ENCODE measurements at regions not wholly inside any gene's neighbourhood (a gene's known extent, or its start where the extent isn't known, plus 50 kb on each side); places are given as distances from the start of the nearest gene placed in this dataset.

- no peak for DNase-seq (ENCODE audit: low read depth)
- TF ChIP-seq CTCF (IDR thresholded peaks at IDR 0.05; ENCODE audit: low read depth, low read length): no peak
- TF ChIP-seq MYC (IDR thresholded peaks at IDR 0.05; ENCODE audit: low read depth, low read length): no peak
- no peak for TF ChIP-seq POLR2A (IDR thresholded peaks at IDR 0.05; ENCODE audit: extremely low read depth, insufficient read length)
- TF ChIP-seq MAX (IDR thresholded peaks at IDR 0.05; ENCODE audit: low read depth, low read length): no peak
- no peak overlapping the region for H3K4me3 ChIP-seq (ENCODE audit: low read depth, low read length)
Measured at GRCh38 chr13:34364633-34365032, 546.7 kb downstream of the RFC3 start.

DNA sequence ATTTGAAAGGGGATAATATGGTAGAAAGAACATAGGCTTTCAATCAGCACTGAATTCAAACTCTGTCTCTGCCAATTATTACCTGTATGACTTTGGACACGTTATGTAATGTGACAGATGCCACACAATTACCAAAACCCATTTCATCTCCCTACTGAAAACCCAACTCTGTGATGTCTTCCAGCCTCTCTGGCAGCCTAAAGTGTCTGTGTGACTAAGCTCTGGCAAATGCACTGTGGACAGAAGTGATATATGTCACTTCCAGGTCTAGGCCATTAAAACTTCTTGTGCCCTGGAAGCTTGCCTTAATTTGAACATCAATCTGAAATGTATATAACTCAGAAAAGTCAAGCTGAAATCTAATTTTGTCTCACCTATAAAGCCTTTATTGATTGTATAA lies 552.0 kb downstream of the RFC3 start:
- TF ChIP-seq POLR2A (IDR thresholded peaks at IDR 0.05; ENCODE audit: extremely low read depth, insufficient read length) (no peak), MYC (IDR thresholded peaks at IDR 0.05; ENCODE audit: low read depth, low read length) (no peak), CTCF (IDR thresholded peaks at IDR 0.05; ENCODE audit: low read depth, low read length) (no peak), MAX (IDR thresholded peaks at IDR 0.05; ENCODE audit: low read depth, low read length) (no peak)
- H3K4me3 ChIP-seq (ENCODE audit: low read depth, low read length): no peak overlapping the region
- DNase-seq (ENCODE audit: low read depth): no peak

DNA sequence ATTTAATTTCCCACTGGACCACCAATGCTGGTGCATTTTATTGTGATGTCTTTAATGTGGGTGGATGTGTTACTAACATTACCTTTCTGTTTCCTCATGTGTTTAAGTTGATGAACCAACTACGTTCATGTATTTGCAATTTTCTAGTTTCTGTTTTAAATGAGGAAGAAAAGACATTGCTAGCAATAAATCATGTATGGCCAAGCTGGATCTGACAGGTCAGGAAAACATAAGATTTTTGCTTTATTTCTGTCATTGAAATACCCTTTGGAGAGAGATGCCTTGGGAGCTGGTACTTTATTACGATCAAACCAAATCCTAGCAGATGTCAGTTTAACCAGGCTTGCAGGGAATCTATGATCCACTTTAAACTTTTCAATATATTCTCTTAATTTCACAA lies 553.2 kb downstream of the RFC3 start:
- DNase-seq (ENCODE audit: low read depth): no peak
- no peak overlapping the region for H3K4me3 ChIP-seq (ENCODE audit: low read depth, low read length)
- TF ChIP-seq CTCF (IDR thresholded peaks at IDR 0.05; ENCODE audit: low read depth, low read length): no peak
- no peak for TF ChIP-seq POLR2A (IDR thresholded peaks at IDR 0.05; ENCODE audit: extremely low read depth, insufficient read length)
- no peak for TF ChIP-seq MAX (IDR thresholded peaks at IDR 0.05; ENCODE audit: low read depth, low read length)
- no peak for TF ChIP-seq MYC (IDR thresholded peaks at IDR 0.05; ENCODE audit: low read depth, low read length)

DNA sequence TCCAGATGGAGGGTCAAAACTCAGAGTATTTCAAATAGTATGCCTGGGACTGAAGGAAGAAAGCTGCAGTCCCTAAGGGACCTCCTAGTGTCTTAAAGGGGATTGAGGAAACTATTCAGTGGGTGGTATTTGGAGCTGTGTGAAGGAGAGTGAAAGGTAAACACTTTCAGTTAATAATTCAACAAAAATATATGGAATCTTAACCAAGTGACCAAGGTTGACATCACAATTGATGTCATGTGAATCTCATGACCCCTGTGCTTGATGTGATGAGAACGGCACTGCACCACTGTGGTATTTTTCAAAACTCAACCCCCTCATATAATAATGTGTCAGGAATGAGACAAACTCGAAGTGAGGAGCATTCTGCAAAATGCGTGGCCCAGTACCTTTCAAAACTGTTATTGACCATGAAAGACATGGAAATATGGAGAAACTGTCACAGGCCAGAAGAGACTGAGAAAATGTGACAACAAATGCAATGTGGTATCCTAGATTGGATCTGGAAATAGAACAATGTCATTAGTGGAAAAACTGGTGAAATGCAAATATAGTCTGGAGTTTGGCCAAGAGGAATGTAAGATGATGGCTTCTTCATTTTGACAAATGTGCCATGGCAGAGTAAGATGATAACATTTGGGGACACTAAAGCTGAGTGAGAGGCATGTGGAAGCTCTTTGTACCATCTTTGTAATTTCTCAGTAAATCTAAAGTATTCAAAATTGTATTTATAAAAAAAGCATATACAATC lies 553.9 kb downstream of the RFC3 start:
- no peak for TF ChIP-seq CTCF (IDR thresholded peaks at IDR 0.05; ENCODE audit: low read depth, low read length)
- H3K4me3 ChIP-seq (ENCODE audit: low read depth, low read length): no peak overlapping the region
- no peak for DNase-seq (ENCODE audit: low read depth)

DNA sequence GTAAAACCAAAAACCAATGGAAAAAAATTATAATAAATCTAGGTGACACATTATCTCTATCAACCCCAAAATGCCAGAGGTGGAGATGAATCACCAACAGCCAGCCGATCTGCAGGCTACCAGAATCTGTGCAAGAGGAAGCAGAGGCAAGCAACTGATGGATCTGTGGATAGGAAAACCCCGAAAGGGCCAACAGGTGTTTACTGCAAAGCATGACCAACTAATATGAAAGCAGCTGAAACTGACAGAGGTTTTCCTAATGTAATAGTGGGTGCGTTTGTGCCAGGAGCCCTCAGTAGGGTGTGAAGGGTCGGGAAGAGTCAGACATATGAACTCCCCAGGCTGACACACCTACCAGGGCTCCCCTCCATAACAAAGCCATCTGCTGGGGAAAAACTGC lies 554.6 kb downstream of the RFC3 start:
- DNase-seq (ENCODE audit: low read depth): no peak
- H3K4me3 ChIP-seq (ENCODE audit: low read depth, low read length): no peak overlapping the region
- TF ChIP-seq POLR2A (IDR thresholded peaks at IDR 0.05; ENCODE audit: extremely low read depth, insufficient read length) (no peak), CTCF (IDR thresholded peaks at IDR 0.05; ENCODE audit: low read depth, low read length) (no peak), MAX (IDR thresholded peaks at IDR 0.05; ENCODE audit: low read depth, low read length) (no peak), MYC (IDR thresholded peaks at IDR 0.05; ENCODE audit: low read depth, low read length) (no peak)

GRCh38 chr13:34376483-34376882 lies 558.5 kb downstream of the RFC3 start:
- TF ChIP-seq MAX (IDR thresholded peaks at IDR 0.05; ENCODE audit: low read depth, low read length) (no peak), CTCF (IDR thresholded peaks at IDR 0.05; ENCODE audit: low read depth, low read length) (no peak), POLR2A (IDR thresholded peaks at IDR 0.05; ENCODE audit: extremely low read depth, insufficient read length) (no peak), MYC (IDR thresholded peaks at IDR 0.05; ENCODE audit: low read depth, low read length) (no peak)
- no peak for DNase-seq (ENCODE audit: low read depth)
- H3K4me3 ChIP-seq (ENCODE audit: low read depth, low read length): no peak overlapping the region
